Cerebellar nuclear complex (tissue), 1 donor: ENCODE measurements at regions not wholly inside any gene's neighbourhood (a gene's known extent, or its start where the extent isn't known, plus 50 kb on each side); places are given as distances from the start of the nearest gene placed in this dataset.
"Not testable (repeated sequence)": the region's sequence is repeated elsewhere in the genome, so short reads cannot be mapped to it uniquely, and the experiment has no call there.

Source experiments
- DNase-seq, 2 experiments: peaks; one replicate each; lab custom pipeline; 2025; lab: John Stamatoyannopoulos, UW

GRCh38 chr14:105659935-105660527, 133.6 kb downstream of the TMEM121 start:
- DNase-seq = no peak

DNA sequence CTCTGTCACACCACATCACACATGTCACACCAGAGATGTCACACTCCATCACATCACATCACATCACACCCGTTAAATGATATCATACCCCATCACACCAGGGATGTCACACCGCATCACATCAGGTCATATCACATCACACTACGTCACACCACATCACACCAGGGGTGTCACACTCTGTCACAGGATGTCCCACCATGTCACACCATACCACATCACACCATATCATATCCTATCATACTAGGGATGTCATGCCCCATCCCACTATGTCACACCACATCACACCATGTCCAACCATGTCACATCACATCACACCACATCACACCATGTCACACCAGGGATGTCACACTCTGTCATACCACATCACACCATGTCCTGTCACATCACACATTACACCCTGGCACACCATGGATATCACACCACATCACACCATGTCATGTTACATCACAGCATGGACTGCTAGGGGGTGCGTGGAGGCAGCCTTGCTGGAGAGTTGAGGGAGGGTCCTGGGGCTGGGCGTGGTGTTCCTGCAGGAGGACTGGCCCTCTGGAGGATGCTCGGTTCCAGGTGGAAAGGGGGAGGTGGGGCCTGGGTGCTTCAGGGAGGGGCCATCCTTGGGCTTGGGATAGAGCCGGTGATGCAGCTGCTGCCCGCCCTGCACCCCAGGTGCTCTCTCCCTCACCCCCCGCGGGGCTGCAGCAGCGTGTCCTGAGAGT, 134.6 kb downstream of the TMEM121 start:
- DNase-seq = no peak

- DNase-seq = not testable (repeated sequence)
These were observed 135.7 kb downstream of the TMEM121 start for GRCh38 chr14:105662043-105662442.

DNA sequence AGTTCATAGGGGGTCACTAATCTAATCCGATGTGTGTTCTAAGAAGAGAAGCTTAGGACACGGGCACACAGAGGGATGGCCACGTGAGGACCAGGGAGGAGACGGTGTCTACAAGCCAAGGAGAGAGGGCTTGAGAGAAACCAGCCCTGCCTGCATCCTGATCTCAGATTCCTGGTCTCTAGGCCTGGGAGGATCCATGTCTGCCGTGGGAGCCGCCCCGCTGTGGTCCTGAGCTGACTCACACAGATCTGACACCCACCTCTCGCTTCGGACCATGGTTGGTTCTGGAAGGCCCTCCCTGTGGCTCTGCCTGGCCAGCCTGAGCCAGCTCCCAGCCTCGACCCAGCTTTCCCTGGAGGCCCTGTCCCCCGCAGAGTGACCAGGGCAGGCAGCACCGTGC, 136.2 kb downstream of the TMEM121 start:
- DNase-seq = not testable (repeated sequence)

DNA sequence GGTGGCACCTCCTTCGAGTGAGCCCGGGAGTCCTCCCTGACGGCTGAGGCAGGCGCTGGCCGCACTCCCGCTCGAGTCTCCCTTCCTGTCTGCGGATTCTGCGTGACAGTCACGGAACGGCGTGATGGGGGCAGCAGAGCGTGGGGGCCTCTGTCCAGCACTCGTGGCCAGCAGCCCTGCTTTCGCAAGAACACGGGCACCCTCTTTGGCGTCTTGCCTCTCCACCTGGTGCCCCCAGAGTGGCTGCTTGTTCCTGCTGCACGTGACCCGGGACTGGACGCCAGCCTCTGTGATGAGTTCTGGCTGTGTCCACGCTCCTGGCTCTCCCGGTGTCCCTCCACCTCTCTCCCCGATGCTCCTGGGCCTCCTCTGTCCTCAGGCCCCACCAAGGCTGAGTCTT, 136.9 kb downstream of the TMEM121 start:
- not testable (repeated sequence) for DNase-seq

DNA sequence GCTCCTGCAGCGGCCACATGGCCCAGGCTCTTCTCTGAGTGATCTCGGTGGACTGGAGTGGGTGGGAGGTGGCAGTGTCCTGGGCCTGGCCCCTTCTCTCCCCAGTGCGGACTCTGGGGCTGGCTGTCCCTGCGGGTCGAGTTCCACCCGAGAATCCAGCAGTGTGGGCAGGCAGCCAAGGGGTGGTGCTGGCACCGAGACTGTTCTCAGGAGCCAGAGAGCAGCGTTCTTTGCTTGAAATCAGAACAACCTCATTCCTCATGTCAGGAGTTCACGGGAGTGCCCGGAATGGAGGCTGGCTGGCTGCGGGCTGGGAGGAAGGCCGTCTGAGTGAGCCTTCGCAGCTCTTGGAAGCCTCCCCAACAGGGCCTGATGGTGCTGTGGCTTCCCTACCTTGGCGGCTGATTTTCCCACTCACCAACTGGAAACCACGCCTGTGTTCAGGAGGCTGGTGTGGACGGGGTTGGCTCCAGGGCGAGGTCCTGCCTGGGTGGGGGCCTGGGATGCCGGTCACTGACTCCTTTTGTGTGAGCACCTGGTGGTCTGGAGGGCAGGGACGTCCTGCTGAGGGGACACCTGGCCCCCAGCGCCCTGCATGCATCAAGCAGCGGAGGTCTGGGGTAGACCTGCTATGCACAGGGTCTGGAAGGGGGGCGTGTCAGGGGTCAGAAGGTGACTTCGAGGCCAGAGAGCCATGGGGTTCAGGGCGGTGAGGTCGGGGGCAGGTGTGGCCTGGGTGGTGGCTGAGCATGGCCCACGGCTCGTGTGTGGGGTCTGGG, 137.6 kb downstream of the TMEM121 start:
- DNase-seq = not testable (repeated sequence)

- no peak for DNase-seq
These were observed 138.3 kb downstream of the TMEM121 start for GRCh38 chr14:105664691-105665090.

GRCh38 chr14:105665247-105665950, 139.0 kb downstream of the TMEM121 start:
- no peak for DNase-seq

DNA sequence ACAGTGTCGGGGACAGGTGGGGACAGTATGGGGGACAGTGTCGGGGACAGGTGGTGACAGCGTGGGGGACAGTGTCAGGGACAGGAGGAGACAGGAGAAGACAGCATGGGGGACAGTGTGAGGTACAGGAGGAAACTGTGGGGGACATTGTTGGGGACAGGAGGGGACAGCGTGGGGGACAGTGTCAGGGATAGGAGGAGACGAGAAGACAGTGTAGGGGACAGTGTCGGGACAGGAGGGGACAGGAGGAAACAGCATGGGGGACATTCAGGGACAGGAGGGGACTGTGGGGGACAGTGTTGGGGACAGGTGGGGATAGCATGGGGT, 139.5 kb downstream of the TMEM121 start:
- no peak for DNase-seq

DNA sequence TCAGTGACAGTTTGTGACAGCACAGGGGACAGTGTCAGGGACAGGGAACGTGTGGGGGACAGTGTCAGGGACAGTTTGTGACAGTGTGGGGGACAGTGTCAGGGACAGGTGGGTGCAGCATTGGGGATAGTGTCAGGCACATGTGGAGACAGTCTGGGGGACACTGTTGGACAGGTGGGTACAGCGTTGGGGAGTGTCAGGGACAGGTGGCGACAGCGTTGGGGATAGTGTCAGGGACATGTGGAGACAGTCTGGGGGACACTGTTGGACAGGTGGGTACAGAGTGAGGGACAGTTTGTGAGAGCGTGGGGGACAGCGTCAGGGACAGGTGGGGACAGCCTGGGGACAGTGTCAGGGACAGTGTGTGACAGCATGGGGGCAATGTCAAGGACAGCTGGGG, 140.0 kb downstream of the TMEM121 start:
- DNase-seq = no peak

- not testable (repeated sequence) for DNase-seq
These were observed 140.7 kb downstream of the TMEM121 start for GRCh38 chr14:105666991-105667662.

DNA sequence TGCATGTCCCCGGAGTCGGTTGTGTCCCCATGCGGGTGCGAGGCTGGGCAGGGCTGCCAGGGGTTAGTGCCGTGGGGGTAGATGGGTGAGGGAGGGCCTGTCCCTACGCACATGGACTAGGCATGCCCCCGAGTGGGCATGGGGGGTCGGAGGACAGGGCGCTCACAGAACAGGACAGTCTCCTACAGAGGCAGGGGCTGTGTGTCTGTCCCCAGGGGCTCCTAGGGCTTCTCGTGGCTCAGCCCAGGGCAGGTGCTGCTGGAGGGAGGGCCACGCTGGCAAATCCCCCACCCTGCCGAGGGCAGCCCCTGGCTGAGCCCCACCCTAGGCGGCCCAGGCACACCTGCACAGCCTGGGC, 141.3 kb downstream of the TMEM121 start:
- not testable (repeated sequence) for DNase-seq

DNA sequence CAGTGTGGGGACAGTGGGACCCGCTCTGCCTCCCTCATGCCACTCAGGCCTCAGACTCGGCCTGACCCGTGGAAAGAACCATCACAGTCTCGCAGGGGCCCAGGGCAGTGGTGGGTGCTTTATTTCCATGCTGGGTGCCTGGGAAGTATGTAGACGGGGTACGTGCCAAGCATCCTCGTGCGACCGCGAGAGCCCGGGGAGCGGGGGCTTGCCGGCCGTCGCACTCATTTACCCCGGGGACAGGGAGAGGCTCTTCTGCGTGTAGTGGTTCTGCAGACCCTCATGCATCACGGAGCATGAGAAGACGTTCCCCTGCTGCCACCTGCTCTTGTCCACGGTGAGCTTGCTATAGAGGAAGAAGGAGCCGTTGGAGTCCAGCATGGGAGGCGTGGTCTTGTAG, 141.6 kb downstream of the TMEM121 start:
- DNase-seq = not testable (repeated sequence)

DNA sequence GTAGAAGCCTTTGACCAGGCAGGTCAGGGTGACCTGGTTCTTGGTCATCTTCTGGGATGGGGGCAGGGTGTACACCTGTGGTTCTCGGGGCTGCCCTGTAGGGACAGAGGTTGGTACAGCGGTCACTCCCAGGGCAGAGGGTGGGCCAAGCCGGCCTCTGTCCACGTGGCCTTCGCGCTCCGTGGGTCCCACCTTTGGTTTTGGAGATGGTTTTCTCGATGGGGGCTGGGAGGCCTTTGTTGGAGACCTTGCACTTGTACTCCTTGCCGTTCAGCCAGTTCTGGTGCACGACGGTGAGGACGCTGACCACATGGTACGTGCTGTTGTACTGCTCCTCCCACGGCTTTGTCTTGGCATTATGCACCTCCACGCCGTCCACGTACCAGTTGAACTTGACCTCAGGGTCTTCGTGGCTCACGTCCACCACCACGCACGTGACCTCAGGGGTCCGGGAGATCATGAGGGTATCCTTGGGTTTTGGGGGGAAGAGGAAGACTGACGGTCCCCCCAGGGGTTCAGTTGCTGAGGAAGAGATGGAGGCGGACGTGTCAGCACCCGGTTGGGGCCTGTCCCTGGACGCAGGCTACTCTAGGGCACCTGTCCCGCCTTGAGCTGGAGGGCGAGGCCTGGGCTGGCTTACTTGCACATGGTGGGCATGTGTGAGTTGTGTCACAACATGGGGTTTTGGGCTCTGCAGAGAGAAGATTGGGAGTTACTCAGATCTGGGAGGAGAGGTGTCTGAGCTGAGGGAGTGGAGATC, 142.3 kb downstream of the TMEM121 start:
- not testable (repeated sequence) for DNase-seq

DNA sequence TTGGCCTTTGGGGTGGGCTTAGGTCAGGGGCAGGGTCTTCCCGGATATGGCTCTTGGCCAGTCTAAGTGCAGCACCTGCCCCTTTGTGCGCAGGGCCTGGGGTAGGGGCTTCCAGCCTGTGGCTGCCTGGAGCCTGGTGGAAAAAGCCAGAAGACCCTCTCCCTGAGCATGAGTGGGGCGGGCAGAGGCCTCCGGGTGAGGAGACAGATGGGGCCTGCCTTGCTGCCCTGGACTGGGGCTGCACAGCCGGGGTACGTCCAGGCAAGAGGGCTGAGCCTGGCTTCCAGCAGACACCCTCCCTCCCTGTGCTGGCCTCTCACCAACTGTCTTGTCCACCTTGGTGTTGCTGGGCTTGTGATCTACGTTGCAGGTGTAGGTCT, 142.8 kb downstream of the TMEM121 start:
- not testable (repeated sequence) for DNase-seq

- DNase-seq = not testable (repeated sequence)
These were observed 143.3 kb downstream of the TMEM121 start for GRCh38 chr14:105669646-105670045.

GRCh38 chr14:105672450-105673200, 146.2 kb downstream of the TMEM121 start:
- DNase-seq = not testable (repeated sequence)

DNA sequence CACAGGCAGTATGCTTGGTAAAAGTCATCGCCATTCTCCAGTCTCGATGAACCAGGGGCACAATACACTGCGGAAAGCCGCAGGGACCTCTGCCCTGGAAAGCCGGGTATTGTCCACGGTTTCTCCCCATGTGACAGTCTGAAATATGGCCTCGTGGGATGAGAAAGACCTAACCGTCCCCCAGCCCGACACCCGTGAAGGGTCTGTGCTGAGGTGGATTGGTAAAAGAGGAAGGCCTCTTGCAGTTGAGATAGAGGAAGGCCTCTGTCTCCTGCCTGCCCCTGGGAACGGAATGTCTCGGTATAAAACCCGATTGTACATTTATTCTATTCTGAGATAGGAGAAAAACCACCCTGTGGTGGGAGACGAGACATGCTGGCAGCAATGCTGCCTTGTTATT, 149.1 kb downstream of the TMEM121 start:
- not testable (repeated sequence) for DNase-seq

GRCh38 chr14:105675905-105676670, 149.7 kb downstream of the TMEM121 start:
- DNase-seq = not testable (repeated sequence)

DNA sequence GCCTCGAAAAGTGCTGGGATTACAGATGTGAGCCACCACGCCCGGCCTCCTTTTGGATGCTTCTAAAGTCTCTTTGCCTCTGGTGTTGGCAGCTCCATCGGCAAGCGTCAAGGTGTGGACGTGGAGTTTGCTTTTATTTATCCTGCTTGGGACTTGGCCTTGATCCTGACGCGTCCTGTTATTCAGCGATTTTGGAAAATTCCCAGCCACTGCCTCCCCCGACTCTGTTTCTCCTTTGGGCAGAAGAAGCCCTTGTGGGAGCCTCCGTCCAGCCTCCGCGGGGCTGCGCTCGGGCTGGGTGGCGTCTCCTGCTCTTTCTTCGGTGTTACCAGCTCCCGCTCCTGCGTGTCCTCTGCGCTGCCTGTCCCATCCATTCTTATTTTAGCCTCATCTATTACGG, 151.7 kb downstream of the TMEM121 start:
- DNase-seq = not testable (repeated sequence)
